NCI-H82 (cell line): ENCODE measurements at regions not wholly inside any gene's neighbourhood (a gene's known extent, or its start where the extent isn't known, plus 50 kb on each side); places are given as distances from the start of the nearest gene placed in this dataset.

Source experiments
- DNase-seq: peaks from one replicate; lab custom pipeline; 2025; lab: John Stamatoyannopoulos, UW

- no peak for DNase-seq
Observed at GRCh38 chr6:11358904-11359830, 126.7 kb upstream of the NEDD9 start.

GRCh38 chr6:11357285-11357684 is 124.8 kb upstream of the NEDD9 start:
- no peak for DNase-seq

DNA sequence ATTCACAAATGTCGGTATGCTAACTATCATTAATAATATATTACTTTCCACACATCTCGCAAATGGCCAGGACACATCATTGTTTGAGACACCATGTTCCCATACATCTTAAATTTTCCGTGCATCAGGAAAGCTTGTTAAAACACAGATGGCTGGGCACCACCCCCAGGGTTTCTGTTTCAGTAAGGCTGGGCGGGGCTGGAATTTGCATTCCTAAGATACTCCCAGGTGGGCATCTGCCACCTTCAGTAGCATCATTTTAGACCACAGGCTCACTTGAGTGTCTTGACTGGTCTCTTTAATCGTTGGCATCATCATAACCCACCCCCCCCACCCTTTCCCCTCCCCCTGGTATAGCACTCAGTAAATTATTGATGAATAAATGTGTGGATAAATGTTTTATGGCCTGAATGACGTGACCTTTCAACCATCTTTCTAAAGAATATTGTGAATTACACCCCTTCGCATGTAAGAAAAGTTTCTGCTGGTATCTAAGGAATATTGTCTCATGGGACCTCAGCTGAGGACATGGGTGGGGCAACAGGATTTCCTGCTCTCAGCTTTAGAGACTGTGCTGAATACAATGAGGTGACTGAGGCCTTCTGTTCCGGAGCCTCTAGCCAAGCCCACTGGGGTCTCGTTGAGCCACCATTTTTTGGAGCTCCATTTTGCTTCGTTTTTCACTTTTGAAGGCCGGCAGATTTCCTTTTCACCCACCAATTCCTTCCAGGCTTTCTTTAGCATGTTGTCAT is 124.1 kb upstream of the NEDD9 start:
- DNase-seq: no peak

DNA sequence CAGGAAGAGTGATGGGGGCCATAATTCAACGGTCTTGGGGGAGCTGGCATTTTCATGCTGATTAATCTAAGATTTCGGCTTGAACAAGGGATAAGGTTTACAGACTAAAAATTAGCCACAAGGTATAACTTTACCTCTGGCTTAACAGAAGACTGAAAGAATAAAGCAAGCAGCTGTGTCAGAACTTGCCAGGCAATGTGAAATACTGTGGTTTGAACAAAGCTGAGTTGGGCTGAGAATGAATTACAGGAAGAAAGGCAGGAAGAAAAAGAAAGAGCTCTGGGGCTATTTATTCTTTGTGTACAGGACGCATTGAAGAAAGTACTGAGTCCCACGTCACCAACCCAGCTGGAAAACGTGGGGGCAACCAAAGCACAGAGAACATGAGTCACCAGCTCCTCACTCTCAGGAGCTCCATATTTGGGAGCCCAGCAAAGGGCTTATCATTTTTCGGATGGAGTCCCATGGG is 121.5 kb upstream of the NEDD9 start:
- DNase-seq: no peak

DNA sequence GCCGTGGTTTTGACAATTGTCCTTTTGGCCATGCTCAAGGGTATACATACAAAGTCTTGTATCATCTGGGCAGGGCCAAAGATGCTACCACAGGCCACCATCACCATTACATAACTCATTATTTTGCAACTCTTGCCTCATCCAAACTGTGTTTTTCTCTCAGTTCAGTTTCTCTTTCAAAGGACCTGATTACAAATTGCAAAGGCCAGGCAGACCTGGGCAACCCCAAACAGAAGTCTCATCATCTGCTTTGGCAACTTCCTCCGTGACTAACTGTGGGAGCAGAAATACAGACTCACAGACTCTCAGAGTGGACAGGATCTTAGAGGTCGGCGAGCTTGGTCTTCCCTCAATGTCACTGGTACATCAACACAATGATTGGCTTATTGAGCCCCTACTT is 117.8 kb upstream of the NEDD9 start:
- DNase-seq: no peak

DNA sequence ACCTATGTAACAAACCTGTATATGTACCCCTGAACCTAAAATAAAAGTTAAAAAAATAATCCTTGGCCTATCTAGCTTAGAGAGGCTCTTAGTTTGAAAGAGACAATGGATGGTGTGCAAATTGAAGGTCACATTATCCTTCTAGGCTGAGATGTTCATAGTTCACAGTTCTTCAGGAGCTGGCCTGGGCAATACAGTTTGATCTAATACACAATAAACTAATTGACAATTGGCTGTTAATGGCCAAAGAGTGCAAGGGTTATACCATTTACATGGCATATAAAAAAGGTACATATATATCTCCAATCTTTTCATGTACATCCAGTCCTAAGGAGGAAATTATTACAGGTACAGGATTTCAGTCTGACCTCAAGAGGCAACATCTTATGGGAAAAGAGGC is 117.4 kb upstream of the NEDD9 start:
- no peak for DNase-seq

- DNase-seq: no peak
Observed at GRCh38 chr6:11346516-11346915, 114.0 kb upstream of the NEDD9 start.

GRCh38 chr6:11345536-11345935 is 113.1 kb upstream of the NEDD9 start:
- no peak for DNase-seq

- no peak for DNase-seq
Observed at GRCh38 chr6:11343963-11344723, 111.7 kb upstream of the NEDD9 start.

DNA sequence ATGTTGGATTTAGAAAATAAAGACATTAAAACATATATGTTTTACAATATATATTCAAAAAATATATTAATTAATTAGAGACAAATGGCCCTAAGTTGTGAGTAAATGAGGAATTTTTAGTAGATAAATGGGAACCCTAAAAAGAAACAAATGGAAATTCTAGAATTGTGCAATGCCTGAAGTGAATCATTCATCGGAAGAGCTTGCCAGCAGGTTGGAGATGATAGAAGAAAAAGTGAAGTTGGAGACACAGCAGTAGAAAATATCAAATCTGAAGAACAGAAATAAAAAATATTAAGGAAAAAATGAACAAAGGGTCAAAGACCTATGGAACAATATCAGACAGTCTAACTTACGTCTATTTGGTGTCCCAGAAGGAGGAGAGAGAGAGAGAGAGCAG is 109.4 kb upstream of the NEDD9 start:
- no peak for DNase-seq

DNA sequence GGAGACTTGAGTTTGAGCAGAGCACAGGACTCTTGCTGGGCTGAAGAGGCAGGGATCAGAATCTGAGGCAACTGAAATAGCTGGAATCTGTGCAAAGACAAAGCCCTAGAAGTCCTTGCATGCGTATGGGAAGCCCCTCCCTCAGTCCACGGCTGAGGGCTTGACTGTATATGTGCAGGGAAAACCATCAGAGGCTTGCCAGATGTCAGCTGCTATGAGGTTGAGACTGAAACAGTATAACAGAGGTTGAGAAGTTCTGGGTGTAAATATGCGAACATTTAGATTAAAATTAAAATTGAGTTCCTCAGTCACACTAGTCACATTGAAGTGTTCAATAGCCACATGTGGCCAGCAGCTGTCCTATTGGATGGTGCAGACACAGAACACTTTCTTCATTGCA is 108.8 kb upstream of the NEDD9 start:
- no peak for DNase-seq

- DNase-seq: no peak
Observed at GRCh38 chr6:11339380-11339779, 106.9 kb upstream of the NEDD9 start.

- DNase-seq: no peak
Observed at GRCh38 chr6:11337306-11337705, 104.8 kb upstream of the NEDD9 start.

- no peak for DNase-seq
Observed at GRCh38 chr6:11335826-11336225, 103.4 kb upstream of the NEDD9 start.

GRCh38 chr6:11333132-11333849 is 100.8 kb upstream of the NEDD9 start:
- no peak for DNase-seq

DNA sequence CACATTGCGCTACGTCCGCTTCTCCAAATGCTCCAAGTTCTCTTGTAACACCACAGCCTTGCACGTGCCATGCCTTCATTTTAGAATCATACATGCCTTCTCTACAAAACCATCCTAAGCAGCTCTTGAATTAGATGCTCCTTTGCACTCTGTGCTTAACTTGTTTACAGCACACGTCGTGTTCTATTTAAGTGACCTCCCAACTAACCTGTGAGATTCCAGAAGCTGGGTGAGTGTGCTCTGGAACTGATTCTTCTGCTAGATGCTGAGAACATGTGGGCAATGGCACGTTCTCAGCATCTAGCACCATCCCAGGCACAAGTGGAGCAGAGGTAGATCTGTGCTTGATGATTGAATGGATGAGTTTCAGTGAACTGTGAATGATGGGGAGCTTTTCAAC is 100.0 kb upstream of the NEDD9 start:
- no peak for DNase-seq

DNA sequence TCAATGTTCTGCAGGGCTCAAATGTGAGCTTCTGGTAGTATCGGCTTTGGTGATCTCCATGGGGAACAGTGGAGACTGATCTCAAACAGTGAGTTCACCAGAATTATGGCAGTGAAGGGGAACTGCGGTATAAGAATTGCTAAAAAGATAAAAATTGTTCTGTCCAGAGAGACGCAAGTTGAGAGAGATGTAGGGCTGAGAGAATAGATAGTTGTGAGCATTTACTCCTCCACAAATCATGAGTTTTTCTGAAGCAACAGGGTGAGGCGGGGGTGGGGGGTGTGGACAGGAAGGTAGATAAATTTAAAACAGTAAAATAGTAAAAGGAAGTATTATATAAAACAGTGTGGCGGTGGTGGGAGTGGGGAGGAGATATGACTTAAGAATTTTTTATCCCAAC is 98.6 kb upstream of the NEDD9 start:
- DNase-seq: no peak

GRCh38 chr6:11330413-11330760 is 97.9 kb upstream of the NEDD9 start:
- no peak for DNase-seq

- DNase-seq: no peak
Observed at GRCh38 chr6:11329726-11330412, 97.4 kb upstream of the NEDD9 start.

DNA sequence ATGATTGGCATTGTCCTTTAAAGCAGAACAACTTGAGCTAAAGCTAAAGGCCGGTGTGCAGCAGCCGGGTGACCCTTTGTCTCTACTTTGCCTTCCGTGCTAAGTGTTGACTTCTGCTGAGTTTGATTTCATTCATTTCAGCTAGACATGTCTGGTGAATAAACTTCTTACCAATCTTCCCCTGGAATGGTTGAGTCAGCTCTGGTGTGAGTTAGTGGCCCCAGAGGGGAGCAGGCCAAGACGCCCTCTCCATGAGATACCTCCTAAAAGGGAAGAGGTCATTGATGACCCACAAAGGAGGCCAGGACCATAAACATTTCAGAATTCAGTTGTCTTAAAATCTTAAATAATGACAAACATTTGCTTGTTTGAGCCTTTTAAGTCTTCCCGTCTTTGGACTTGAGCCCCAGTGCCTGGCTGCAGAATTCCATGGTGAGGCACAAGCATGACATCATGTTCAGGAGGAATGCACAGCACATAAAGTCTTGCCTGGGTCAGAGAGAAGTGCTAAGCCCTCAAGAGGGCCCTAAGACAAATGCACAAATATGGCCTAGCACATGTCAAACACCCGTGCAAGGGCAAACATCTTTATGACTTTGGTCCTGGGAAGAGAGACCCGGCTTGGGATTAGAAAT is 96.3 kb upstream of the NEDD9 start:
- no peak for DNase-seq

- DNase-seq: no peak
Observed at GRCh38 chr6:11327961-11328360, 95.5 kb upstream of the NEDD9 start.
